GM18861 (cell line): ENCODE measurements at regions not wholly inside any gene's neighbourhood (a gene's known extent, or its start where the extent isn't known, plus 50 kb on each side); places are given as distances from the start of the nearest gene placed in this dataset.

Source experiments
- ATAC-seq: cut with Tn5 transposase; IDR thresholded peaks from one replicate; pipeline ENCODE4 v1.9.1; 2021; ENCODE audit not compliant: unreplicated experiment

DNA sequence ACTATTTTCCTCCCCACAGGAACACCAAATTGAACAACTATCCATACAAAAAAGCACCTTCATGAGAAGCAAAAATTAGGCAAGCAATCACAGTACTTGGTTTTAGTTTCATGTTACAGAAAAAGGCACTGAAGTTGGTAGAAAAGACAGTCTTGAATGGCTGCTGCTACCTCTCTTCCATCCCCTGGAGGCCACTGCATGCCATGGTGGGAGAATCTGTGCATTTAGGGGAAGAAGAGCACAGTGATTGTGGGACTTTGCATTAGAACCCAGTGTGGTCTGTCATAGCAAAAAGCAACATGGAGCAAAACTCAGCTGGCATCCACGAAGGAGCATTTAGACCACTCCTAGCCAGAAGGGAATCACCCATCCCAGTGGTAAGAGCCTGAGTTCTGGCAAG lies 941.9 kb downstream of the PCDH18 start:
- no peak for ATAC-seq

DNA sequence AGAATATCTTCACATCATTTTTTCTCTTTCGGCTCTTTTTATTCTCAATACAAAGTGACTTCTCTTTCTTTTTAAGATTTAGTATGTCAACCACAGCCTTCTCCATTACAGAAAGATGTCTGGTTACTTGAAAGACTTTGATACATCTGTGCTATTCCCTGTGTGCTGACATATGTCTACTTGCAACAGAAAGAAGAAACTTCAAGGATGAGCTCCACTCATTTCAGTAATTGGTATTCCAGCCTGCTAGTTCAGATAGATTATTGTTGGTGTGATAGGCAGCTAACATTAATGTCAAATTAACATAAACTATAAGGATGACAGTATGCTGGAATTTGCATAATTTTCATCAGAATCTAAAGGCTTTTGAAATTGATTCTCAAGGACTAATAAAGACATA lies 948.7 kb downstream of the PCDH18 start:
- no peak for ATAC-seq

DNA sequence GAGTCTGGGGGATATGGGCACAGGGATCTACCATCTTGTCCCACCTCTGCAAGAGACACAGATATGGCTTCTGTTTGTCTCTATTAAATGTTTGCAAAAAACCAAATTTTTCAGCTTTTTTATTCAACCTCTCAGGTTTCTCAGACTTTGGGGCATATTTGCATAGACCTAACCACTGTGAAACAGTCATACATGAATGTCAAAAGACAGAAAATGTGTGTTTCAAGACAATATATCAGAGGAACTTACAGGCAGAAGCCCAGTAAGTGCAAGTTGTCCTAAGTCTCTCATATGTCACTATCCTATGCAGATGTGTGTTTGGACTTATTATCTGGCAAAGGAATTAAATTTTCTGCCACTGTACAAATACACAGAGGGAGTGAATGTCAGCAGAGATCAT lies 951.2 kb downstream of the PCDH18 start:
- no peak for ATAC-seq

DNA sequence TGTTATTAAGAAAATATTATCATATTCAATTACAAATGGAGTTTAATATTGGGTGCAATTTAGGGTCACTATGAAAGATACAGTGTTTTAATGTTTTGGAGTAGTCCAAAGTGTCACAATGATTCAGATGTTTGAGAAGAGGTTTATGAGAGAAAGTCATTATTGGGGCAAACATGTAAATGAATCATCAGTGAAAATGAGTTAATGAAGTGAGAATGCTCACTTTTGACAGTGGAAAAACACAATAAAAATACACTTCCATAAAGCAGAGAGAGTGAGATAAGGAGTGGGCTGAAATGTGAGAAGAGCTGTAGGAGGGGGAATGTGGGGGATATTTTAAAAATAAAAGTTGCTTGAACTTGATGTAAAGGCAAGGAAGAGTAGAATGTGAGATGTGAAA lies 957.1 kb downstream of the PCDH18 start:
- ATAC-seq = no peak

DNA sequence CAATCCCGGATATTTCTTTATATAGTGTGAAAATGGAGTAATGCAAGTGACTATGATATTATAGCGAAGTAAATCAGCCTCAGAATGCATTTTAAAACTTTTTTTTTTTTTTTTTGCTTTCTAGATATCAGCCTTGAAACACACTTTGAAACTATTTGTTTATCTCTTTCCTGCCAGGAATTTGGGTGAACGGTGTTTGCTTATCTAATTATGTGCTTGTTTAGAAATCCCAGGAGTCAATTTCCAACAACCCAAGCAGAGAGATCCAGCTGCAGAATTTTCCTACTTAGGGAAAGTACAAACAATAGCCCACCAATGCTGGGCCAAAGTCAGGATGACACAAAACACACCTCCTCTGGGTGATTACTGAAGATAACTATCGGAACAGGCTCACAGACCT lies 958.8 kb downstream of the PCDH18 start:
- no peak for ATAC-seq

DNA sequence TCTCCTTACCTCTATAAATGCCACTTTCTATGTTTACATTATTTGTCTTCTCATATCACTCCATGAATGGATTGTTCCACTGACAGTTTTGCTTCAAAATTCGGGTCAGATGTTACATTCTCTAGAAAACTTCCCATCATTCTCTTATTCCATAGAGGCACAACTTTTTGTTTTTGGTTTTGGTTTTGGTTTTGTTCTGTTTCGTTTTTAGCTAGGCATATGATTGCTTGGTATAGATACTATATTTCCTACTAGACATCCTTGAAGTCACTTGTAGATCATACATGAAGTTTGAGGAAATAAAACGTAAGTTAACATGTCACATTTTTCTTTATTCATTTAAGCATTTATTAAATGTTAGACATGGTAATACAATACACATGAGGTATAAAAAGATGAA lies 961.0 kb downstream of the PCDH18 start:
- no peak for ATAC-seq

DNA sequence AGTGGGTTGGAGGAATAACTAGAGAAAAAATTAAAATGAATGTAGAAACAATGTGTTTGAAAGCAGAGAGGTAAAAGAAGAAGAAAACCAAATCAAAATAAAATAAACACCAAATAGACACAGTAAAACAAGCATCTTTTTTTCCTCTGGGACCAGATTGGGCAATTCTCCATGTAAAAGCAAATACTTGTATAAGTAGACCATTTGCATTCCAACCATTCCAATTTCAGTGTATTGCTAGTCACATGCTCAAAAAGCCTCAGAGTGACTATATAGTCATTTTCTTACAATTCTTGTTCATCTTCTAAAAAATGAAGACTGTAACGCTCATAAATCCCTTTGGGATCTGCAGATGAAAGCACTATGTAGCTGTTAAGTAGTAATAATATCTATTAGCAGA lies 969.5 kb downstream of the PCDH18 start:
- ATAC-seq = no peak

DNA sequence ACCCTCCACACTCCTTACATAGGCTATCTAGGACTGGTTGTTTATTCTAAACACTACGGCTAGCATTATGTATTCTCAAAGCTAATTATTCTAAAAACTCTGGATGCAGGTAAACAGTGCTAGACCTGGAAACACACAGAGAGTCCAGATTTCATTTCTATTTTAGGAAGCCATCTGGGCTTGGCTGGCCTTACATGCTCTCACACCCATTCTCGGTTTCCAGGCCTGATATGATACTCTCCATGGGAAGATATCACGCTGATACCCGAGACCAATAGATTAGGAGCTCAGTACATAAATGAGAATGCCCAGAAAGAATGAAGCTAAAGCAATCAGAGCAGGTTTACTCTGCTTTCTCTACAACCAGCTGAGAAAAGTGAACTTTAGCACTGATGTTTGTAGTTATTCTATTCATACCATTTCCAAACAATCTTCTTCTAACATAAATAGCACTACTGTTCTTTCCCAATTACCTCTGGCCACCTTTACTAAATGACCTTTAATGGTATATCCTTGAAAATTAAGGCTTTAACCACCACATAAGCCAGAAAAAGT lies 973.3 kb downstream of the PCDH18 start:
- no peak for ATAC-seq

DNA sequence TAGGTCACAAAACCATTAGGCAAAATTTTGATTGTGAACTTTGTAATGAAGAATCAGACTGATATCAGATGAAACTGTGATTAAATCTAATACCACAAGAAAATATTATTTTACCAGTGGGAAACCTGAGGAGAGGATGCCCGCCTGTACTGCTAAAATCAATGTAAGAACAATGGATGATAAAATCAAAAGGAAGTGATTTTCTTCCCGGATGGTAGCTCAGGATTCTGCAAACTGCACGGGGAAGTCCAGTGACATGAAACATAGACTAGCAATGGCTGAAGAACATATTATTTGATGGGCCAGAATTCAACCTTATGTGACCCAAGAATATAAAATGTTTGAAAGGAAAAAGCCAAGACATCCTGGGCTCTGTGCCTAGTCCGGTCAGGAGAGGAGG lies 974.9 kb downstream of the PCDH18 start:
- ATAC-seq = no peak

DNA sequence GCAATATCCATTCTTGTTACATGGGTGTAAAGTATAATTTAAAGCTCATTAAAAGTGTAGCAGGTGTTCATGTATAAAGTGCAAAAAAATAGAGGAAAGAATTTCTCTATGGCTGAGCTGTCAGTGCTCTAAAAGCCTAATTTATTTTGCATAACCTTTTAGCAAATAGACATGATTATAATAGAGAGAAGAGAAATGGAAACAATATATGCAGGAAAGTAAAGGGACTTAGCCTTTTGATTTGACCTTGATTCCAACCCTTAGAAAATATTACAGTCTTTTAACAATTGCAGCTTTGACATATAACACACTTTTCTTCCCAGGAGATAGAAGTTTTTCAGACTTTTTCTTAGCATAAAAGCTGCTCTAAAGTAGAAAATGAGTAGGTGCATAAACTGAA lies 978.3 kb downstream of the PCDH18 start:
- ATAC-seq = no peak

DNA sequence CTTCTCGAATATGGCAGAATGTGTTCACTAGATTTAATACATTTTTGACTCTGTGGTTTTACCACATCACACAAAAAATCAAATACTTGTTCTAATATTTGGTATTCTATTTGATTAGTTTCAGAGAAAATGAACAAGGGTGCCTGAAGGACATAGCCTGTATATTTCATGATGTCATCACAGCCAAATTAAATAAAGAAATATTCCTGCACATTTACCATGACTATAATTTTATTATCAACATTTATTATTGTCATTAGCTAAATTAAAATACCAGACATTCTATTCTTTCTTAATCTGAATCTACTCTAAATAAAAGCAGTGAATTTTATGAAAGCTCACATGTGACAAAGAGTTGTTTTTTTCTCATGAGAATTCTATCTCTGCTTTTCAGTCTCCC lies 980.5 kb downstream of the PCDH18 start:
- ATAC-seq = no peak

DNA sequence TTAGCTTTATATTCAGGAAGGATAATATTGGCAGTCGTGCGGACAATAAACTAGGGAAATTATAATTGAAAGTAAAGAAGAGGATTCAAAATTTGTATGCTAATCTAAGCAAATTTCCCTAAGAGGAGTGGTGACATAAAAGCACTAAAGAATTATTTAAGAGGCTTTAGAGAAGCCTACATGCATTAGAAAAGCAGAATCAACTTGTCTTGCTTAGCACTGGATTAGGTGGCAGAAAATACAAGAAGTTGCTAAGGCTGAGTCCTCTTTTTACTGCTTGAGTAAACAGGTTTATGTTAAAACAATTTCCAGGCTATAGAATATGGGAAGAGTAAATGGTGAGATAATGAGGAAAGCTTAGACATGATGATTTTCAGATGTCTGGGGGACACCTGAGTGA lies 991.5 kb downstream of the PCDH18 start:
- no peak for ATAC-seq

DNA sequence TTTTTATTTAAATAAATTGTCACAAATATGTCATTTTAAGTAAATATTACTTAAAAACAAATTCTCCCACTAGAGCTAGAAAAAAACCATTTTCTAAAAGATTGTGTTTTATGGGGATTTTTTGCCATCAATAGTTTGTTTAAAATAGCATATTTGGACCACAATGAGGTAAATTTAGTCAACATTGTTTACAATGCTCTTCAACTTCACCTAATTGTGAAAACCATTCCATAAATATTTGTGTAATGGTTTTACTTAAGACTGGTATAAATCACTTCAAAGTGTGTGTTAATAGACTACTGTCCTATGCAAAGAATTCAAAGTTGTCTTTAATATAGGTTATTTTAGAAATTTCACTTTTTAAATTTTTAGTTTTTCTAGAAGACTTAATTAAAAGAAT lies 1004.2 kb downstream of the PCDH18 start:
- ATAC-seq = no peak

DNA sequence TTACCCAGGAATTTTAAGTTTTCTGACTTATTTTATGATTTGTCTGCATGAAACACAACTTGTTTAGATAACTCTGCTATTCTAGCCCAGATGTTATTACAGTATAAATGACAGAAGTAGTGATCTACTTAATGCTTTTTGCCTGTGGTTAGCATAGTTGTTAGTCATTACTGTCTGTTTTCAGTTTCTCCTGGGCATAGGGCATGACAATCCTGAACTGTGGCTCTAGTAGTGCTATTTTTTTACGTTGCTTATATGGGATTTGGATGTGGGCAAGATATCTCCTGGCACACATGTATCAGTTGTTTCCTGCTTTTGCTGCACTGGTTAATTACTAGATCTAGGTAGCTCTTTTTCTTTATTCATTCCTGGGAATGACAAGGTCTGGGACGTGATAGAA lies 1005.8 kb downstream of the PCDH18 start:
- ATAC-seq = no peak

DNA sequence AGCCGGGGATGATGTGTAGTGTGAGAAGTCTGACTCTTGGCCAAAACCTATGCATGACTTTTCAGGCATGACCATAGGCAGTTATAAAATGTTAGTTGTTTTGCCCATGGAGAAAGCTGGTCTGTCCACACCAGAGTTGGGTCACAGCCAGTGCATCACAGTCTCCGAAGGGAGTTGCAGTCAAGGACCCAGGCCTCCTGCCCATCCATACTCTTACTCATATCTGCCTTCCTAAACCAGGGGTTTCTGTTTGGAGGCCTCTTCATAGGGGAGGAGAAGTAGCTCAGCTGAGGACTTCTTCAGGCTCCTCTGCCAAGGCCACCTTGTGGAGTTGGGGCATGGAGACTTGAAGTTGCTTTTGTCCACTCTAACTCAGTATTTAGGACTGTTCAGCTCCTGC lies 1008.3 kb downstream of the PCDH18 start:
- ATAC-seq = no peak

DNA sequence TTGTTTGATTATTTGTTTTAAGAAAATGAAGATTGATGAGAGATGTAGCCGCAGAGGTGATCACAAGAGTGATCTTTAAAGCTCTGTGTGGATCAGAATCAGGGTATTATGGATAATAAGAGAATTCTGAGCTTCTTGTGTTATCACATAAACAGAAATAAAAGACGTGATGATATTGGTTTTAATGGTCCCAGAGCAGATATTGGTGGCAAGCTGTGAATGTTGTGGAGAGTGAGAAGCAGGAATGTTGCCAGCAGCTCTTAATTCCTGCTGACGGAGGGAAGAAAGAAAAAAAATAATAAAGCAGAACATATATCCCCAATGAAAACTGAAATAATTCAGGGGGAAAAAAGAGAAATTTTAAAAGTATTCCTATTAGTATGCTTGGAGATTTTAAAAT lies 1015.9 kb downstream of the PCDH18 start:
- no peak for ATAC-seq

DNA sequence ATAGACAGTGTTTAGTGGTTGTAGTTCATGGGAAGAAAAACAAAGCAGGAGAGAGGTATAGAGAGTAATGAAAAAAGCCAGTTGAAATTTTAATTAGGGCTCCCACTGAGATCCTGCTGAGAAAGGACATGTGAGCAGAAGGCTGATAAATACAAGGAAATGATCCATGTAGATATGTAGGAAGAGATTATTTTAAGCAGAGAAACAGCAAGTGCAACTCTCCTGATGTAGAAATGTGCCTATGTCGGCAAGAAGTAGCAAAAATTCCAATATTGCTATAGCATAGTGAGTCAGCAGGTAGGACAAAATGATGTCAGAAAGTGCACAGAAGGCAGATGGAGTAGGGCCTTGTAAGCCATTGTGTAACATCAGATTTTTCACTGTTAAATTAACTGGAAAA lies 1027.3 kb downstream of the PCDH18 start:
- ATAC-seq = no peak

DNA sequence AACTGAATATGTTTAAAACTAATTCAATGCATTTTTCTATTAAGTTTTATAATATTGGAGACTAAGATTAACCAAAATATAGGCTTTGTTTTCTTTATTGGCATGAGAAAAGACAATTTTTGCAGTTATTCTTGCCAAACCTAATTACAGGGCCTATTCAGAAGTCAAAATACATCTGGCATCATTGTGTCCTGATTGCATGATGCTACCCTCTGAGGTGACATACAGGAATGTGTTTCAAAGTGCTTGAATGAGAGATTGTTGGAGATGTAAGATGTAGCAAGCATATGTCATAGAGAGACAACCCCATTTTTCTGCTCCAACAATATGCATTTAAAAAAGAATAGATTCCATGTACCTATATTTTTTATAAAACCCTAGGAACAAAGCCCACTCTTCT lies 1036.4 kb downstream of the PCDH18 start:
- ATAC-seq = no peak

DNA sequence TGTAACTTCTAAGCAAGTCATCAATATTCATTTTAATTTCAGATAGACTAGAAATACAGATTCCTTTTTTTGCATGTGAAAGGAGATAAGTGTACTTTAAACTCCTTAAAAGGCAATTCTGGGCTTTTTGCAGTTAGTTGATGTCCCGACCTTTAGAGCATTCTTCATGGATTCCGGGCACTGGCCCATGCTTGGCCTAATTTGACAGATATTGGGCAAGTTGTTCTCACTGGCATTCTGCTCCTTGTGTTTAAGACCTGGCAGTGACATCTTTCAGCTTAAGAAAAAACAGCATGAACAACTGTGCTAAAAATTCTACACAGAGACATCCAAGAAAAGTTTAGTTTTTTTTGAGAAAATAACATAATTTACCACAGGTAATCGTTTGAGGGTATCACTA lies 1037.2 kb downstream of the PCDH18 start:
- no peak for ATAC-seq

DNA sequence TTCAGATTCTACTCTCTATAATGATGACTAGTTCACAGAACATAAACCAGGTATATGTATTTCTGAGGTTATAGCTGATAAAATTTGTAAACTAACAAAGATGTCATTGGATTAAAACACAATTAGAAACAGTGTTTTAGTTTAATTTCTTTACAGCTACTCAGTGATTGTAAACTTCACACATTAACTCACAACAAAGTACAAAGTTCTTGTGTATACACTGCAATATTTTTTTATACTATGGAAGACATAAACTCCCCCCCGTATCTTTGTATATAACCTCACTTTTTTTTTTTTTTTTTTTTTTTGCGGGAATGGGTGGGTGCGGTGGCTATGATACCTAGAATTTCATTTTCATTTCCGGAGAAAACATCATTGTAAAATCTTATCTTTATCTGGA lies 1043.2 kb downstream of the PCDH18 start:
- ATAC-seq = no peak

DNA sequence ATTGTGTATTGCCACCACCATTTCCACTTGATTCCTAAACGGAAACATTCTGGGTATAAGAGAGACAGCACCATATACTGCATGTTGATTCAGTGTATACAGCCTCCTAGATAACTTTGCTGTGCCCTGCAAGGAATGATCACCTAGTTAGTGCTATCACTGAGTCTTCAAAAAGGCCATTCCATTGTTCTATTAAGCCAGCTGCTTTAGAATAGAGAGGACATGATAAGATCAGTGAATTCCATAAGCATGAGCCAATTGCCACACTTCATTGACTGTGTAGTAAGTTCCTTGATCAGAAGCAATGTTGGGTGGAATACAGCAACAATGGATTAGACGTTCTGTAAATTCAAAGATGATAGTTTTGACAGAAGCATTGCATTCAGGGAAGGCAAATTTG lies 1047.3 kb downstream of the PCDH18 start:
- no peak for ATAC-seq

DNA sequence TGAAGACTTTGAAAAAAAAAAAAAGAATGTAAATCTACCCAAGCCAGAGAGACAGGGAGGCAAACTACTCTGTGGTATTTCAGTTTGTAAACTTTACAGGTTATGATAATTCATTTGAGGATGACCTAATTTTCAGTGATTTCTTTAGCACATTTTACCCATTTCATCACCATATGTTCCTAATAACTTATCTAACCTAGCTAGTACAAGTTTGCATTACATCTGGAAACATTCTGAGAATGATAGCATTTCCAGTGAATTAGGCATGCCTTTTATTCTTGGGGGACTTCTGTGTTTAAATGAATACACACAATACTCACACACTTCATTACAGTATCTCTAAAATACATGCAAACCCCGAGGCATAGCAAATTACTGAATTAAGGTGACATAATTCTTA lies 1055.5 kb downstream of the PCDH18 start:
- ATAC-seq = no peak

DNA sequence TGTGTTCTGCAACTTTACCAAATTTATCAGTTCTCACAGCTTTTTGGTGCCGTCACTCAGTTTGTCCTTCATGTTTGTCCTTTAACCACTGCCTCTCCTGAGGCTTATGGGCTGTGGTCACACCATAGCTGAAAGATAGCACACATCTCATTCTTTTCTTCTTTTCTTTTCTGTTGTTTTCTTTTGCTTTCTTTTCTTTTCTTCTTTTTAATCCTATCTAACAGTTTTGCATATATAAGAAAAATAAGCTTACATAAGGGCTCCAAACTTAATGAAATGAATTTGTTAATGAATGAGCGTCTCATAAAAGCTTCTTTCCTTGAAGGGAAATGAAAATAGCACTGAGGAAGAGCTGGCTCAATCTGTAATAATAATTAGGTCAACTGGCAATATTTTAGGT lies 1061.2 kb downstream of the PCDH18 start:
- no peak for ATAC-seq

DNA sequence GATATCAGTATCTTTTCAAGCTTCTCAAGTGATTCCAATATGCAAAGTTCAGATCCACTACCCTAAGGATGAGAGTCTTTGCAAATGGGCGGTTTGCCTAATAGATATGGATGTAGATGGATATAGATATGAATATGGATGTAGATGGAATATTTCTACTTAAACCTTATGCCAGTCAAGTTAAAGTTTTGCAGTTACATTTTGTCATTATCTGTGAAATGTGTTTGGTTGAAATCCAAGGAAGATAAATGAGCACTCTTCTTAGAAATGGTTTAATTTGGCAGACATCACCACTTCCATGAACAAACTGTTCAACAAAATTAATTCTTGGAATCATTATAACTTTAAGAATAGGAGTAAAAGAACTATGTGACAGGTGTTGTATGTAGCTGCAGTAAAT lies 1066.6 kb downstream of the PCDH18 start:
- ATAC-seq = no peak
